GM23248 (cell line): ENCODE measurements at regions not wholly inside any gene's neighbourhood (a gene's known extent, or its start where the extent isn't known, plus 50 kb on each side); places are given as distances from the start of the nearest gene placed in this dataset.

Experiments
- DNase-seq: peaks from one replicate; pipeline ENCODE4 v3.0.0-alpha.2; 2015
- H2AFZ ChIP-seq: fragments of 200-600 bp; sonication (generic); 2 replicates; pipeline ENCODE4 v1.6.1; 2016; ENCODE audit warnings: antibody characterized with exemption
- H3F3A ChIP-seq: fragments of 200-600 bp; sonication (generic); 2 replicates; pipeline ENCODE4 v1.6.1; 2016; ENCODE audit warnings: mild to moderate bottlenecking, antibody characterized with exemption, mixed run types; ENCODE audit not compliant: insufficient read depth
- H3K27ac ChIP-seq: fragments of 200-600 bp; sonication (generic); 2 replicates; pipeline ENCODE4 v1.5.1; 2016; ENCODE audit warnings: mild to moderate bottlenecking
- H3K27me3 ChIP-seq: fragments of 200-600 bp; sonication (generic); replicated peaks from 2 replicates; pipeline ENCODE4 v1.6.1; 2016; ENCODE audit warnings: mild to moderate bottlenecking; ENCODE audit not compliant: insufficient read depth
- H3K36me3 ChIP-seq: fragments of 200-600 bp; sonication (generic); 2 replicates; pipeline ENCODE4 v1.6.1; 2016; ENCODE audit warnings: low read depth, mild to moderate bottlenecking
- H3K4me1 ChIP-seq: fragments of 200-600 bp; sonication (generic); 2 replicates; pipeline ENCODE4 v1.6.1; 2016; ENCODE audit warnings: mild to moderate bottlenecking; ENCODE audit not compliant: insufficient read depth
- H3K4me2 ChIP-seq: fragments of 200-600 bp; sonication (generic); one replicate; pipeline ENCODE4 v1.6.1; 2016; ENCODE audit warnings: mild to moderate bottlenecking; ENCODE audit not compliant: unreplicated experiment
- H3K4me3 ChIP-seq: fragments of 200-600 bp; sonication (generic); 2 replicates; pipeline ENCODE4 v1.5.1; 2016; ENCODE audit warnings: mild to moderate bottlenecking
- H3K79me2 ChIP-seq: fragments of 200-600 bp; sonication (generic); 2 replicates; pipeline ENCODE4 v1.6.1; 2016; ENCODE audit warnings: mild to moderate bottlenecking; ENCODE audit not compliant: insufficient read depth
- H3K9ac ChIP-seq: fragments of 200-600 bp; sonication (generic); 2 replicates; pipeline ENCODE4 v1.6.1; 2016; ENCODE audit warnings: mild to moderate bottlenecking
- H3K9me2 ChIP-seq: fragments of 200-600 bp; sonication (generic); 2 replicates; pipeline ENCODE4 v1.6.1; 2016; ENCODE audit warnings: mixed run types, mild to moderate bottlenecking, moderate library complexity; ENCODE audit not compliant: insufficient read depth
- H3K9me3 ChIP-seq: fragments of 200-600 bp; sonication (generic); one replicate; pipeline ENCODE4 v1.6.1; 2017; ENCODE audit warnings: low read depth
- H4K20me1 ChIP-seq: fragments of 200-600 bp; sonication (generic); 2 replicates; pipeline ENCODE4 v1.6.0; 2016; ENCODE audit not compliant: insufficient read depth
- EZH2 ChIP-seq: fragments of 200-600 bp; sonication (generic); IDR thresholded peaks from 2 replicates; pipeline ENCODE4 v1.6.1; 2018; ENCODE audit warnings: antibody characterized with exemption, mild to moderate bottlenecking; ENCODE audit not compliant: insufficient read depth, poor library complexity, severe bottlenecking
- EZH2phosphoT487 ChIP-seq: fragments of 200-600 bp; sonication (generic); IDR thresholded peaks from 2 replicates; pipeline ENCODE4 v1.6.1; 2018; ENCODE audit warnings: antibody characterized with exemption, moderate library complexity, mild to moderate bottlenecking, low read depth; ENCODE audit not compliant: insufficient read depth
- WGBS, 2 experiments: methylation state at CpG; one replicate each; pipeline ENCODE4 v1.1.6; 2015 to 2017; ENCODE audit warnings: low lambda C conversion rate in 2 of 2, low coverage in 1 of 2; ENCODE audit errors: missing lambda C conversion rate in 2 of 2; 5-methylcytosine and 5-hydroxymethylcytosine counted together
- in situ Hi-C: fragments of 300-500 bp; cut with MboI; formaldehyde crosslinking; loops from 2 replicates; pipeline ENCODE4 v1.15.0; 2020

DNA sequence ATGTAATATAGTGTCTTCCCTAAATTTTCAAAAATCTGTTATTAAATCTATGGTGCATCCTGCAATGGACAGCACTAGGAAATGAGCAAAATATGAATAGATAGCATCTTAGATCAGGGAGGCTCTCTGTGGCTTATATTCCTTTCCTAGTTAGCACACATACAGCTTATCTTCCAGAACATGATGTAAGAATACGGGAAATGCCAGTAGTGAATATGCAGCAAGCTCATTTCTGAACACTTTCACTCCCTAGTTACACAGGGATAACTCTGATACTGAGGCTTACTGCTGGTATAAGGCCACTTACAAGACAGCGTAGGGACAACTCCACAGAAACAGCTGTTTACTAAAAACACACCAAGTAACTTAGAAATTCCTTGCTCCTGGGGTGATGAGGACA, 297.3 kb upstream of the SMARCA2 start:
- no peak overlapping the region for H3K27ac ChIP-seq
- no peaks in the 10 kb centered on the region for H3K4me1 ChIP-seq
- H2AFZ ChIP-seq: no peak overlapping the region
- TF ChIP-seq EZH2phosphoT487: no peak
- no peaks in the 10 kb centered on the region for H3F3A ChIP-seq
- no peaks in the 10 kb centered on the region for H3K36me3 ChIP-seq
- 20 to 38% methylated on average over 2 of the region's 2 CpGs for WGBS, 2 experiments
- H3K27me3 ChIP-seq: no peaks in the 10 kb centered on the region
- no peaks in the 10 kb centered on the region for H3K9me2 ChIP-seq
- H3K9ac ChIP-seq: no peak overlapping the region
- DNase-seq: no peak
- in situ Hi-C loops: no loop called here
- H3K79me2 ChIP-seq: no peaks in the 10 kb centered on the region
- H3K4me3 ChIP-seq: no peak overlapping the region
- no peaks in the 10 kb centered on the region for H4K20me1 ChIP-seq
- H3K9me3 ChIP-seq: no peaks in the 10 kb centered on the region
- H3K4me2 ChIP-seq: no peak overlapping the region

DNA sequence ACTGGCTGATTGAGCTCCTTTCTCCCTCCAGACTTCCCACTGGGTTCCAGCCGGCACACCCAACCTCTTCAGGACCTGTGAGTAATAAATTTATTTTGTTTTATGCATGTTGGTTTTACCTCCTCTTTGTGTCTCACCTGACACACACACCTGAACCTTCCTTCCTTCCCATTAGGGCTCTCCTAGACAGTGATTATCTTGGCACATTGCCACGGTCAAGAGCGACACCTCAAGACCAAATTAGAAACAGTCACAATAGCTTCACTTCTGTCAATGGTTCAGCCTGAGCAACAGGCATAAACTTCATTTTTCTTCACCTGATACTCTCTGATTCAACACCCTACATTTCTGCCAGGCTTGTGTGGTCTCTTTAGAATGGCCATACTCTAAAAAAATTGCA, 296.3 kb upstream of the SMARCA2 start:
- no peak for TF ChIP-seq EZH2
- no peak for TF ChIP-seq EZH2phosphoT487
- Histone ChIP-seq H3K36me3 (no peaks in the 10 kb centered on the region), H3K9me3 (no peaks in the 10 kb centered on the region), H3K27ac (no peak overlapping the region), H3K79me2 (no peaks in the 10 kb centered on the region), H3K4me2 (no peak overlapping the region), H3K4me1 (no peaks in the 10 kb centered on the region), H2AFZ (no peak overlapping the region), H3F3A (no peaks in the 10 kb centered on the region), H3K27me3 (no peaks in the 10 kb centered on the region), H3K9ac (no peak overlapping the region), H3K9me2 (no peaks in the 10 kb centered on the region), H4K20me1 (no peaks in the 10 kb centered on the region), H3K4me3 (no peak overlapping the region)
- WGBS, 2 experiments: 18 to 25% methylated on average over 3 of the region's 3 CpGs
- no peak for DNase-seq
- in situ Hi-C loops: no loop called here

DNA sequence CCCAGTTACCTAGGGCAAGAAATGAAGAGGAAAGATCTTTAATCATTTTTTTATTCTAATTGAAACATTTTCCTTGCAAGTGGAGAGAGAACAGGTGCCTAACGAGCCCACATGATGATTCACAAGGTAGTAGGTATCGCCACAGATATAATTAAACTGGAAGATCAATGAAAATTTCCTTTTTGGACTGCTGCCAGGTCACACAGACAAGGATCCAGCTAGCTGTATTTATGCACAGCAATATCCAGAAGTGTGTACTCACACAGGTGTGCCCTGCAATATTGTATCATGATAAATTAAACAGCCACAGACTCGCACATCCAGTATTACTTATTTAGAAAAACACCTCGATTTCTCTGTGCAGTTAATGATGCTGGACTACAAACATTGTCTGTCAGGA, 294.0 kb upstream of the SMARCA2 start:
- Histone ChIP-seq H3K27me3 (no peaks in the 10 kb centered on the region), H3F3A (no peaks in the 10 kb centered on the region), H4K20me1 (no peaks in the 10 kb centered on the region), H3K9ac (no peak overlapping the region), H3K9me3 (no peaks in the 10 kb centered on the region), H3K4me2 (no peak overlapping the region), H3K27ac (no peak overlapping the region), H3K9me2 (no peaks in the 10 kb centered on the region), H3K36me3 (no peaks in the 10 kb centered on the region), H3K79me2 (no peaks in the 10 kb centered on the region), H3K4me1 (no peaks in the 10 kb centered on the region), H3K4me3 (no peak overlapping the region), H2AFZ (no peak overlapping the region)
- no peak for DNase-seq
- TF ChIP-seq EZH2phosphoT487: no peak
- TF ChIP-seq EZH2: no peak
- in situ Hi-C loops: no loop called here
- WGBS, 2 experiments: 31 to 36% methylated on average over 4 of the region's 4 CpGs

DNA sequence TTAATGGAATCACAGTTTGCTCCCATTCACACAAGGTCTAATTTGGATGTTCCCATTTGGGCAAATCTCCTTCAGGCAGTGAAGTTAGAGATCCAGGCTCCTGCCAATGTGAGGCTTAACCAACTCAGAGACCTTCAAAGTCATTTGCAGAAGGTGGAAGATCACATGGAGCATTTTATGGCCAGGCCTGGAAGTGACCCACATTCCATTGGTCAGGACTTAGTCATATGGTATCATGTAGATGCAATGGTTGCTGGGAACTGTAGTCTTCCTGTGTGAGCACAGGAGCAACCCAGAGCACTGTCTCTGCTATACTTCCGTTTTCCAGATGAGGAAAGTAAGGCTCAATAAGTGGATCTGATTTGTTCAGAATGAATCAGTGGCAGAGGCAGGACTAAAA, 292.7 kb upstream of the SMARCA2 start:
- TF ChIP-seq EZH2: no peak
- no peak for TF ChIP-seq EZH2phosphoT487
- no peaks in the 10 kb centered on the region for H3K9me3 ChIP-seq
- H2AFZ ChIP-seq: no peak overlapping the region
- DNase-seq: peak; percentile 33
- 38 to 71% methylated on average over 1 of the region's 1 CpG for WGBS, 2 experiments
- H4K20me1 ChIP-seq: no peaks in the 10 kb centered on the region
- no peaks in the 10 kb centered on the region for H3K4me1 ChIP-seq
- no peak overlapping the region for H3K4me2 ChIP-seq
- in situ Hi-C loops: no loop called here
- H3F3A ChIP-seq: no peaks in the 10 kb centered on the region
- no peak overlapping the region for H3K27ac ChIP-seq
- H3K9me2 ChIP-seq: no peaks in the 10 kb centered on the region
- H3K79me2 ChIP-seq: no peaks in the 10 kb centered on the region
- no peaks in the 10 kb centered on the region for H3K36me3 ChIP-seq
- no peak overlapping the region for H3K9ac ChIP-seq
- no peak overlapping the region for H3K4me3 ChIP-seq
- no peaks in the 10 kb centered on the region for H3K27me3 ChIP-seq

DNA sequence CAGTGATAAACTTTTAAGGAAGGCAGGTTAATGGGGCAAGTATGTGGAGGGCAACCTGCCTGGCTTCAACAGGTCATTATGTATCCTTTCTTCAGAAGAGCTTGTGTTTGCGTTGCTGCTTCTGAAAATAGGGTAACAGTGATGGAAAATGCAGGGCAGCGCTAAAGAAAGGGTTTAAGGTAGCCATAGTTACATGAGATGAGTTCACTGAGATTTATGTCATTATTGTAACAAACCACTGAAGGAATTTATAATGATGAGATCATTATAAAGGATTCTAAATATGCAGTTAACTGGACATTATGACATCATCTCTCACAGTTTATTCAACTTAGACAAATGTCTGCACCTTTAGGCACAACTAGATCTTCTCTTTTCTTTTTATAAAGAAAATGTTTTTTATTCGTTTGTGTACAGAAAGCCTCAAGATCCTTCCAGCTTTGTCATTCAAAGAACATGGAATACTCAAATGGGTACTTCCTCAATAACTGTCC, 291.6 kb upstream of the SMARCA2 start:
- no peaks in the 10 kb centered on the region for H3K9me2 ChIP-seq
- no peaks in the 10 kb centered on the region for H3K36me3 ChIP-seq
- 47 to 52% methylated on average over 3 of the region's 3 CpGs for WGBS, 2 experiments
- no peaks in the 10 kb centered on the region for H3F3A ChIP-seq
- H3K4me2 ChIP-seq: no peak overlapping the region
- DNase-seq: no peak
- H3K4me1 ChIP-seq: no peaks in the 10 kb centered on the region
- TF ChIP-seq EZH2phosphoT487: no peak
- H3K4me3 ChIP-seq: no peak overlapping the region
- in situ Hi-C loops: no loop called here
- H3K27ac ChIP-seq: no peak overlapping the region
- no peaks in the 10 kb centered on the region for H3K27me3 ChIP-seq
- H3K9ac ChIP-seq: no peak overlapping the region
- no peaks in the 10 kb centered on the region for H4K20me1 ChIP-seq
- H3K9me3 ChIP-seq: no peaks in the 10 kb centered on the region
- H2AFZ ChIP-seq: no peak overlapping the region
- no peaks in the 10 kb centered on the region for H3K79me2 ChIP-seq
